AG04450 (cell line): ENCODE measurements at regions not wholly inside any gene's neighbourhood (a gene's known extent, or its start where the extent isn't known, plus 50 kb on each side); places are given as distances from the start of the nearest gene placed in this dataset.
A peak's percentile ranks its signal among the peaks of the same experiment; 100 is the strongest.
"Not testable (repeated sequence)": the region's sequence is repeated elsewhere in the genome, so short reads cannot be mapped to it uniquely, and the experiment has no call there.

Experiments
- CTCF ChIA-PET: fragments of 300-600, 350-600 bp; formaldehyde crosslinking; extraction: SDS; loops from one replicate; lab custom pipeline; 2022; ENCODE audit warnings: antibody characterized with exemption, inconsistent platforms; lab: Charles Lee
- POLR2A ChIA-PET: fragments of 350-600 bp; formaldehyde crosslinking; extraction: SDS; loops from one replicate; lab custom pipeline; 2021; ENCODE audit warnings: antibody characterized with exemption, inconsistent platforms; lab: Yijun Ruan, JAX
- DNase-seq: peaks from one replicate; pipeline ENCODE4 v3.0.0-alpha.2; 2011; ENCODE audit warnings: low read depth, low spot score
- H3K27ac ChIP-seq: one replicate; pipeline ENCODE4 v1.5.1; 2012; ENCODE audit warnings: low read depth, low read length, control low read depth
- H3K27me3 ChIP-seq: one replicate; pipeline ENCODE4 v1.6.0; 2012; ENCODE audit warnings: low read length; ENCODE audit not compliant: control insufficient read depth, insufficient read depth
- H3K4me3 ChIP-seq: 2 replicates; pipeline ENCODE4 v1.5.1; 2011; ENCODE audit warnings: mild to moderate bottlenecking, low read depth, low read length, control low read depth
- H3K9me3 ChIP-seq: 2 replicates; pipeline ENCODE4 v1.5.1; 2012; ENCODE audit warnings: low read length; ENCODE audit not compliant: control insufficient read depth, insufficient read depth
- TF ChIP-seq, protein P1 (sequence below): IDR thresholded peaks from 2 replicates; pipeline ENCODE4 v1.5.1; 2011; ENCODE audit warnings: low read depth, low read length, control low read depth, inconsistent platforms

DNA sequence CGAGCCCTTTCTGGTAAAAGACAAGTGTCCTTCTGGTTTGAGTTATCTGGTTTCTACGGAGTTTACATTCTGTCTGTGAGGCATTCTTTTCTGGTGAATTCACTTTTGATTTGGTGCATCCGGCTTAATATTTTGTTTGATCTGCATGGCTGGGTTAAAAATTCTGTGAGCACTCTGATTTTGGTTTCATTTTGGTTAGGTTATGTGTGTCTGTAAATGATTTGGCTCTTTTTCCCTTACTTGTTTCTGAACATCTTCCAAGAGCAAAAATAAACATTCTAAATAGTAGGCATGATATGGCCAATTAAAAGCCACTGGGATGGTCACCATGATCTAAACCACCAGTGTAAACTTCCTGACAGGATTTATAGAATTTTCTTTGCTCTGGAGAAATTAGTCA, 85.7 kb upstream of the PTPN13 start:
- TF ChIP-seq, protein P1, sequence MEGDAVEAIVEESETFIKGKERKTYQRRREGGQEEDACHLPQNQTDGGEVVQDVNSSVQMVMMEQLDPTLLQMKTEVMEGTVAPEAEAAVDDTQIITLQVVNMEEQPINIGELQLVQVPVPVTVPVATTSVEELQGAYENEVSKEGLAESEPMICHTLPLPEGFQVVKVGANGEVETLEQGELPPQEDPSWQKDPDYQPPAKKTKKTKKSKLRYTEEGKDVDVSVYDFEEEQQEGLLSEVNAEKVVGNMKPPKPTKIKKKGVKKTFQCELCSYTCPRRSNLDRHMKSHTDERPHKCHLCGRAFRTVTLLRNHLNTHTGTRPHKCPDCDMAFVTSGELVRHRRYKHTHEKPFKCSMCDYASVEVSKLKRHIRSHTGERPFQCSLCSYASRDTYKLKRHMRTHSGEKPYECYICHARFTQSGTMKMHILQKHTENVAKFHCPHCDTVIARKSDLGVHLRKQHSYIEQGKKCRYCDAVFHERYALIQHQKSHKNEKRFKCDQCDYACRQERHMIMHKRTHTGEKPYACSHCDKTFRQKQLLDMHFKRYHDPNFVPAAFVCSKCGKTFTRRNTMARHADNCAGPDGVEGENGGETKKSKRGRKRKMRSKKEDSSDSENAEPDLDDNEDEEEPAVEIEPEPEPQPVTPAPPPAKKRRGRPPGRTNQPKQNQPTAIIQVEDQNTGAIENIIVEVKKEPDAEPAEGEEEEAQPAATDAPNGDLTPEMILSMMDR, result no peak
- POLR2A ChIA-PET, result no interaction called here
- Histone ChIP-seq H3K4me3 (peak overlapping the region; percentile 29), H3K27me3 (no peaks in the 10 kb centered on the region), H3K27ac (no peak overlapping the region), H3K9me3 (no peaks in the 10 kb centered on the region)
- peak; percentile 30 for DNase-seq
- CTCF ChIA-PET, result interaction anchor here (9.7 kb wide), 1 partner anchor 10 kb away, joined by 115 read pairs; no protein-coding TSS in a partner anchor

DNA sequence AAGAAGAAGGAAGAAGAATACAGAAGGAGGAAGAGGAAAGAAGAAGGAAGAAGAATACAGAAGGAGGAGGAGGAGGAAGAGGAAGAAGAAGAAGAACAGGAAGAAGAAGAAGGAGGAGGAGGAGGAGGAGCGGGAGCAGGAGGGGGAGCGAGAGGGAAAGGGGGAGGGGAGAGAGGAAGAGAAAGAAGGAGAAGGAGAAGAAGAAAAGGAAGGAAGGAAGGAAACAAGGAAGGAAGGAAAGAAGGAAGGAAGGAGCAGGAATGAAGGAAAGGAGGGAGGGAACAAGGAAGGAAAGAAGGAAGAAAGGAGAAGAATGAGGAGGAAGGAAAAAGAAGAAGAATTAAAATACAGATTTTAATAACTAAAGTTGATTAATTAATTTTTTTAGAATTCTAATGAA, 82.5 kb upstream of the PTPN13 start:
- Histone ChIP-seq H3K27ac (no peak overlapping the region), H3K4me3 (no peak overlapping the region), H3K9me3 (no peaks in the 10 kb centered on the region), H3K27me3 (no peaks in the 10 kb centered on the region)
- DNase-seq, result no peak
- ChIA-PET POLR2A (no interaction called here), CTCF (interaction anchor here (9.7 kb wide), 1 partner anchor 14 kb away, joined by 115 read pairs; no protein-coding TSS in a partner anchor)
- TF ChIP-seq, protein P1, result no peak

DNA sequence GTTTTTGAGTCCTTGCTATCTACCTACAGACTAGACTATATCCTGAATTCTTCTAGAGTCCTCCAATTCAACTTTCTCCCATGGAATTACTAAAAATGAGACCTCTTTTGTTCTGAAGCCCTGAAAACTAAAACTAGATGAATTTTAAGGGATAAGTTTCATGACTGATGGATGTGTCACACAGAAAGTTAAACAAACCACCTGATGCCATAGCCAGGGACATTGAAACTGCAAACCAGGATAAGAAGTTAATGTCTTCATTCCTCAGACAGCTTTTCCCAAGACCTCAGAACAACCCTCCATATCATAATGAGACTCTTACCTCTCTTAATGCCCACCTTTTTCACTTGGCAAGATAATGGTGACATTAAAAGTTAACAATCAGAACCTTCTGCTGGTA, 81.5 kb upstream of the PTPN13 start:
- Histone ChIP-seq H3K27me3 (no peaks in the 10 kb centered on the region), H3K27ac (no peak overlapping the region), H3K9me3 (no peaks in the 10 kb centered on the region), H3K4me3 (no peak overlapping the region)
- ChIA-PET POLR2A (no interaction called here), CTCF (interaction anchor here (9.7 kb wide), 1 partner anchor 15 kb away, joined by 115 read pairs; no protein-coding TSS in a partner anchor)
- no peak for DNase-seq
- TF ChIP-seq, protein P1, result no peak

DNA sequence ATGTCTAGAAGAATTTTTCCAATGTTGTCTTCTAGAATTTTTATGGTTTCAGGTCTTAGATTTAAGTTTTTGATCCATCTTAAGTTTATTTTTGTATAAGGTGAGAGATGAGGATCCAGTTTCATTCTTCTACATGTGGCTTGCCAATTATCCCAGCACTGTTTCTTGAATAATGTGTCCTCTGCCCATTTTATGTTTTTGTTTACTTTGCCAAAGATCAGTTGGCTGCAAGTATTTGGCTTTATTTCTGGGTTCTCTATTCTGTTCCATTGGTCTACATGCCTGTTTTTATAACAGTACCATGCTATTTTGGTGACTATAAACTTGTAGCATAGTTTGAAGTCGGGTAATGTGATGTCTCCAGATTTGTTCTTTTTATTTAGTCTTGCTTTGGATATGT, 78.2 kb upstream of the PTPN13 start:
- CTCF ChIA-PET, H3K27me3 ChIP-seq, H3K9me3 ChIP-seq, POLR2A ChIA-PET, DNase-seq, H3K4me3 ChIP-seq, H3K27ac ChIP-seq: not testable (repeated sequence)

DNA sequence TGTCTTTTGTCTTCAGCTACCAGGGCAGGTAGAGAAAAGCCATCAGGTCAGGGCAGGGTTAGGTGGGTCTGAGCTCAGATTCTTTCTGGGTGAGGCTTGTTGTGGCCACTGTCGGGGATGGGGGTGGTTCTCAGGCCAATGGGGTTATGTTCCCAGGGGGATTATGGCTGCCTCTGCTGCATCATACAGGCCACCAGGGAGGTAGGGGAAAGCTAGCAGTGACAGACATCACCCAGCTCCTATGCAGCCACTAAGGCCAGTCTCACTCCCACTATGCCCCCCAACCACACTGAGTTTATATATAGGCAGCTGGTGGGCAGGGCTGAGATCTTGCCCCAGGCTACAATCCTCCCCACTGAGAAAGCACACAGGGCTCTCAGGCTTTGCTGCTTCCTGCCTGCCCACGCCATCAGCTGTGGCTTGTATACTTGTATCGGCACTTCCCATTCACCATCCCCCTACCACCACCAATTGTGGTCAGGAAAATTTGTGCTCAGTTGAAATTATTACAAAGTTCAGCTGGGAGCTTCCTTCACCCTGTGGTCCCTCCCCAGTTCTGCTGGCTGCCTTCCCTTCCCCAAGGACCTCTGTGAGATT, 72.6 kb upstream of the PTPN13 start:
- H3K9me3 ChIP-seq, result peaks cover 9% of the 10 kb centered on the region
- DNase-seq, result no peak
- H3K27ac ChIP-seq, result no peak overlapping the region
- TF ChIP-seq, protein P1, result no peak
- peaks cover 2% of the 10 kb centered on the region for H3K27me3 ChIP-seq
- ChIA-PET POLR2A (no interaction called here), CTCF (interaction anchor here (0.9 to 3.6 kb wide), 9 partner anchors 23 to 382 kb away, joined by 3 to 24 read pairs (median 4); partner anchors contain the start of gene PTPN13)
- H3K4me3 ChIP-seq, result no peak overlapping the region
